NCI-H226 (cell line): ENCODE measurements at regions not wholly inside any gene's neighbourhood (a gene's known extent, or its start where the extent isn't known, plus 50 kb on each side); places are given as distances from the start of the nearest gene placed in this dataset.

Experiments
- DNase-seq: peaks from one replicate; pipeline ENCODE4 v3.0.0-alpha.2; 2015

- DNase-seq: no peak
Observed at GRCh38 chr16:10317425-10318001, 68.3 kb upstream of the ATF7IP2 start.

GRCh38 chr16:10318798-10319500 lies 66.9 kb upstream of the ATF7IP2 start:
- DNase-seq: no peak

- DNase-seq: no peak
Observed at GRCh38 chr16:10321407-10322387, 64.2 kb upstream of the ATF7IP2 start.

GRCh38 chr16:10322723-10323527 lies 62.9 kb upstream of the ATF7IP2 start:
- DNase-seq: no peak

- no peak for DNase-seq
Observed at GRCh38 chr16:10323528-10323869, 62.4 kb upstream of the ATF7IP2 start.

- DNase-seq: no peak
Observed at GRCh38 chr16:10324210-10324609, 61.7 kb upstream of the ATF7IP2 start.

GRCh38 chr16:10325783-10326543 lies 59.9 kb upstream of the ATF7IP2 start:
- peak; percentile 71 for DNase-seq

GRCh38 chr16:10326647-10327046 lies 59.2 kb upstream of the ATF7IP2 start:
- DNase-seq: no peak

GRCh38 chr16:10328291-10328690 lies 57.6 kb upstream of the ATF7IP2 start:
- DNase-seq: peak; percentile 80

- DNase-seq: no peak
Observed at GRCh38 chr16:10332241-10332640, 53.6 kb upstream of the ATF7IP2 start.

GRCh38 chr16:10332775-10333174 lies 53.1 kb upstream of the ATF7IP2 start:
- no peak for DNase-seq

GRCh38 chr16:10333321-10334032 lies 52.4 kb upstream of the ATF7IP2 start:
- DNase-seq: no peak

- DNase-seq: no peak
Observed at GRCh38 chr16:10335681-10336080, 50.2 kb upstream of the ATF7IP2 start.
